Suppressor macrophage treated with lipopolysaccharide for 4 hours (primary cell): ENCODE measurements at regions not wholly inside any gene's neighbourhood (a gene's known extent, or its start where the extent isn't known, plus 50 kb on each side); places are given as distances from the start of the nearest gene placed in this dataset.
"Not testable (repeated sequence)": the region's sequence is repeated elsewhere in the genome, so short reads cannot be mapped to it uniquely, and the experiment has no call there.

Experiments used
- DNase-seq: peaks from one replicate; pipeline ENCODE4 v3.0.0-alpha.2; 2020

DNA sequence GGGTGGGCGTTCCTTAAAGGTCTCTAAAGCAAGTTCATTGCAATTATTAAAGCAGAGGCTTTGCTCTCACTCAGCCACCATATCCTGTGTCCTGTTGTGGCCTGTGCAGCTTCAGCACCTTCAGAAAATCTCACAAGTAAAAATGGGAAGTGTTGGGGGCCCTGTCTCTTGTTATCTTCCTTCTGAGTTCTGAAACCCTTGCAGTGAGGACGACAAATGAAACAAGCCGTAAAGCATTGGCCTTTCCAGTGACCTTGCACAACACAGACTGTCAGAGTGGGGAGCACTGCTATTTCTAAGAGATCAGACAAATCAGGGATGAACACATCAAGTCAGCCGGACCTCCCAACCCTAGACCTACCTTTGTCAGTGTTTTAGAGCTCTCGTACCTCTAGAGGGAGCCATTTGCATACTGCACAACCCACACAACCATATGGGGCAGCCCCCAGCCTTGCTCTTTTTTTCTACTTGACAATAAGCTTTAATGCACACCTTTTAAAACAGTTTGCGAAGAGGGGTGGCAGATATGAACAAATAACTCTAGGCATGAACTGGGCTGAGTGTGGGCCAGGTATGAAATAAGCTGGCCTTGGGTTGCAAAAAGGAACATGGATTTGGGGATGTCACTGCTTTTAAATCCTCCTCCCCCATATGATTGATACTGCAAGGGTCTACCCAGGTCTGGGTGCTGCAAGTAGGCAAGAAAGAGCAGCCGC, 89.8 kb downstream of the KATNIP start:
- DNase-seq = peak; percentile 46

DNA sequence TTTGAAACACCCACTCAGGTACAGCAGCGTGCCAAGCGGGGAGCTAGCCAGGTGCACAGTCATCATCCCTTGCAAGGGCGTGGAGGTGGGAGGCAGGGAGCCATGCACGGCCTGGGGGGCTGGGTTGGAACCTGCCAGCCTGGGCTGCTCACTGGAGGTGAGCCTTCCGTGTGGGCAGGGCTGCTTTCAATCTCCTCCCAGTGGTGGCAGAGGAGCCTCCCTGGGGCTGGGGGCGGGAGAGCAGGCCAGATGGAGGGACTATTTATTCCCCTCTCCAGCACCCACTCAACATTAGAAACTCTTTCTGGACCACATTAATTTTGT, 90.3 kb downstream of the KATNIP start:
- no peak for DNase-seq

DNA sequence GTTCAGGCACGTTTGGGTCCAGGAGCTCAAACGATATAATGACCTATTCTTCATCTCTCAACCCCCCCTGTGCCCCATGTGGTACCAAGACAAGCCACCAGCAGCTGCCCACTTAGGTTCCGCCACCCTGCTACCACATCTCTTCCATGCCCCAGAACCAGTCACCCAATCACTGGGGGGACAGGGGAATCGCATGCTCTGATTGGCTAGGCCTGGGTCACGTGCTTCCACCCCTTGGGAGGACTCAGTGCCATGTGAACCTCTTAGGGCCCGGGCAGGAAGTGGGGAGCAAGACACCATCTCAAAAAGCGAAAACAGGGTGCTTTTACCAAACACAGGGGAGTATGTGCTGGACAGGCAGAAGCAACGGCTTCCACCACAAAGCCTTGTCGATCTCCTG, 91.3 kb downstream of the KATNIP start:
- DNase-seq = no peak

DNA sequence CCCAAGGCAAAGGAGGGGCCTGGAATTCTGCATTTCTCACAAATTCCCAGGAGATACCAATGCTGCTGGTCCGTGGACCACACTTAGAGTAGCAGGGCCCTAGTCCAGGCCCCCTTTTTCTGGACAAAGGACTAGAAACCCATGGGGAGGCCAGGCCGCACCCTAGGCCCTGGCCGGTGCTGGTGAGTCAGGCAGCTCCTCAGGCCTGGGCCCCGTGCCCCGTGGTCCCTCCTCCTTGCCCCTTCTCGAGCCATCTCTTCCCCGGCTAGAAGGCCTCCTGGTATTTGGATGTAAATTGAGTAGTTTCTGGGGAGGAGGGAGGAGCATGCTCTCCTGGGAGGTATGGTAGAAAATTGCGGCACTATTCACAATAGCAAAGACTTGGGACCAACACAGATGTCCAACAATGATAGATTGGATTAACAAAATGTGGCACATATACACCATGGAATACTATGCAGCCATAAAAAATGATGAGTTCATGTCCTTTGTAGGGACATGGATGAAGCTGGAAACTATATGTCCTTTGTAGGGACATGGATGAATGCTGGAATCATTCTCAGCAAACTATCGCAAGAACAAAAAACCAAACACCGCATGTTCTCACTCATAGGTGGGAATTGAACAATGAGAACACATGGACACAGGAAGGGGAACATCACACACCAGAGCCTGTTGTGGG, 91.9 kb downstream of the KATNIP start:
- not testable (repeated sequence) for DNase-seq

DNA sequence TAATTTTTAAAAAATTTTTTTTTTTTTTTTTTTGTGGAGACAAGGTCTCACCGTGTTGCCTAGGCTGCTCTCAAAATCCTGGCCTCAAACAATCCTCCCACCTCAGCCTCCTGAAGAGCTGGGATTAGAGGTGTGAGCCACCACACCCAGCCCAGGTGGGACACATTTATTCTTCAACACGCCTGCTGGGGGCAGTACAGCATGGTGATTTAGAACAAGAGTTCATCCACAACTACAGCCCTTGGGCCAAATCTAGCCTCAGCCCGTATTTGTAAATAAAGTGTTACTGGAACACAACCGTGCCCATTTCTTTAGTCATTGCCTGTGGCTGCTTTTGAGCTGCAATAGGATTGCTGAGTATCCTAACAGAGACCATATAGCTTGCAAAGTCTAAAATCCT, 92.8 kb downstream of the KATNIP start:
- DNase-seq = no peak

DNA sequence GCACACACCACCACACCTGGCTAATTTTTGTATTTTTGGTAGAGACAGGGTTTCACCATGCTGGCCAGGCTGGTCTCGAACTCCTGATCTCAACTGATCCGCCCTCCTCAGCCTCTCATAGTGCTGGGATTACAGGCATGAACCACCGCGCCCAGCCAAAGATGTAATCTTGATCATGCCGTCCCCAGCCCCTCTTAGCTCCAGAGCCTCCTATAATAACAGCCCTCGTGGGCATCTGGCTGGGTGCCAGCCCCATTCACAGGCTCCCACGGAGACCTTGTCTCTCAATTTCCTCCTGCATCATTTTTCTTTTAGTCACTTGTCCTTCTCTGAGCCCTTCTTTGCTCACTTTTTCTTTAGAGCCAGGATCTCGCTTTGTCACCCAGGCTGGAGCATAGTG, 94.2 kb downstream of the KATNIP start:
- DNase-seq = no peak

DNA sequence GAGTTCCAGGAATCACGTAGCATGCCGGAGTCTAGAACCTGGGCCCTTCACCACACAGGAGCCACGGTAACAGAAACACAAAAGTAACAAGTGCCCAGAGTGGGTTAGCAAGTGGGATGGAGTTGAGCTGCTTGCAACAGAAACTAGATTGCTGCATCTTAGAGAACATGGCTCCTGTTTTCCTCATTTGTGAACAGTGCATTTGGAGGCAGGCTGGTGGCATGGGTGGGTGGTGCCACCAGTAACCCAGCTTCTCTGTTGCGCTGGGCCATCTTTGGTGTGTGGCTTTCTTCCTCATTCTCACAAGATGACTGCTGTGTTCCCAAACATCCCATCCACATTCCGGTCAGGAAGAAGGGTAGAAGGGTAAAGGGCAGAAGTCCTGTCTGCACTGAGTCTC, 95.5 kb downstream of the KATNIP start:
- no peak for DNase-seq

DNA sequence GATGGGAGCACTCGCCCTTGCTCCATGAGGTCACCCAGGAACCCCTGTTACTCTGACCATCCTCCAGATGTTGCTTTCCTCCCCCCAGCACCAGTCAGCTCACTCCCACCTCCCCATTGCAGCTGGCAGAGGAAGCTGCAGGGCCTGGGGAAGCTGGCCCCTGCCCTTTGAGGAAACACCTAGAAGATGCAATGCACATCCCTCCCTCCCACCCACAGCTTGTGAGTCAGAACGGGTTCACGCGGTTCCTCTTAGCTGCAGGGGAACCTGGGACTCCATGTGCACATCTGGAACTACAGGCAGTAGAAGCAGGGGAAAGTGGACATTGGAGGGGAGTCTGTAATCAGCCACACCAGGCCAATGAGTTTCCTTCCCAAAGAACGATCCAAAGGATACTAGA, 96.9 kb downstream of the KATNIP start:
- peak; percentile 37 for DNase-seq

DNA sequence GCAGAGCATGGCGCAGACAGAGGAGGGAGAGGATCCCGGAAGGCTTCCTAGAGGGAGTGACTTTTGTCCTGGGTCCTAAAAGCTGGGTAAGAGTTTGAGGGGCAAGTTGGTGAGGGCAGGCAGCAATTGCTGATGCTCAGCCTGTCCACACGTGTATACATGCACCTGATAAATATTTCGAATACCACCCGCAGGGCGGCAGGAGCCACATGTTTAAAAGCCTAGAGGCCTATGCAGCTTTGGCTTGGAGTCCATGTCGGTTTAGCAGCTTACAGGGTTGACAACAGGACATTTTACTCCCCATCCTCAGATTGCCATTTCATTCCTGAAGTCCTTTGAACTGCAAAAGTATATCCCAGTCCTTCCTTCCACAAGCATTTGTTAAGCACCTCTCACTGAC, 99.1 kb downstream of the KATNIP start:
- DNase-seq = no peak

DNA sequence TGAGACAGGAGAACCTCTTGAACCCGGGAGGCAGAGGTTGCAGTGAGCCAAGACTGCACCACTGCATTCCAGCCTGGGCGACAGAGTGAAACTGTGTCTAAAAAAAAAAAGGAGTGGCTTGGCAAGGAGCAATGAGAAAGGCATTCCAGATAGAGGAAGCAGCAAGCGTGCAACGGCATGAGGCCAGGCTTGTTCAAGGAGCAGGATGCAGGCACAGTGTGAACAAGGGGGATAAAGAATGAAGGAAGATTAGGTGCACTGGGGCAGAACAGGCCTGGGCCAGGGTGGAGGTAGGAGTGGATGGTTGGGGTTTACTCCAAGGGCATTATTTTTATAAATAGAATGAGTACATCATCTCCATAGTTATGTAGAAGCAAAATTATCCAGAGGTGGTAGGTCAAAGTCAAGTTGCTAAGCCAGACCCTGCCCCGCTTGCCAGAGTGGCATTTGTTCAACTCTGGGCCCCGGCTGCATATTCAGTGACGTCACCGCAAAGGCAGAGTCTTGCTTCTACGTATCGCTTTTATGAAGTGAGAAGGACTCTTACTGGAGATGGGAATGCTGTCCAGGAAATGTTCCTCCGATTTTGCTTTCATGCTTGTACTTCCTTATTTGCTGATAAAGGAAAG, 100.2 kb downstream of the KATNIP start:
- DNase-seq = no peak

DNA sequence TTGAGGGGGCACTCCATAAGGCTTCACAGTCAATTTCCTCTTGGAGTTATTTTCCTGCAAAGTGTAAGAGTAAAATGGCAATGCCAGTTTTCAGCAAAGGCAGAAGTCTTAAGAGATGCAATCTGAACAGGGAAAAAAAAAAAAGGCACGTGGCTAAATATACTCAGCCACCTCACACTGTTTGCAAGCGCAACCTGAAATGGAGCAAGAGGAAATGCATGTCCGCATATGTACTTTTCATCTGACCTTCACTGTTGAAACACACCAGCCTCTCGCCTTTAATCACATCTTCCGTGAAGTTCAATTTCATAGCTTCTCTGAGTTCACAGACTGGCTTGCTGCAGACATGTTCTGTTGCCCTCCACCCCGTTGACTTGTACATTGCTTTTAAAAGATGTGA, 101.4 kb downstream of the KATNIP start:
- DNase-seq = no peak

DNA sequence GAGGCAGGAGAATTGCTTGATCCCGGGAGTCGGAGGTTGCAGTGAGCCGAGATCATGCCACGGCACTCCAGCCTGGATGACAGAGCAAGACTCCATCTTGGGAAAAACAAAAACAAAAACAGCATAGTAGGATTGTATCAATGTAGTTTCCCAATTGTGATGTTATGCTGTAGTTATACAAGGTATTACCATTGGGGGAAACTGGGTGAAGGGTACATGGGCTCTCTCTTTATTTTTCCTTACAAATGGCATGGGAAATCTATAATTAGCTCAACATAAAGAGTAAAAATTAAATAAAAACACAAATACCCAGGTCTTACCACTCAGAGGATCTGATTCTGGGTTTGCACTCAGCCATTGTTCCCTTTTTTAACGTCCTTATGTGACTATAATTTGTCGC, 107.9 kb downstream of the KATNIP start:
- no peak for DNase-seq

DNA sequence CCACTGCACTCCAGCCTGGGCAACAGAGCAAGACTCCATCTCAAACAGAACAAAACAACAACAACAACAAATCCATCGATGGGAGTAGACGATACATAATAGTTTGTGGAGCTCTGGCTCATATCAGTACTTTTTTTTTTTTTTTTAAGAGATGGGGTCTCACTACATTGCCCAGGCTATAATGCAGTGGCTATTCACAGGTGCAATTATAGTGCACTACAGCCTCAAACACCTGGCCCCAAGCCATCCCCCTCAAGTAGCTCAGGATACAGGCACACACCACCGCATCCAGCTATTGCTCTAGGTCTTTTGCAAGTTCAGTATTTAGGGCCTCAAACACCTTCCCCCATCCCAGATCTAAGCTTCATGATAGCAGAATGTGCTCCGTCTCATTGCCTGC, 110.6 kb downstream of the KATNIP start:
- DNase-seq = no peak

DNA sequence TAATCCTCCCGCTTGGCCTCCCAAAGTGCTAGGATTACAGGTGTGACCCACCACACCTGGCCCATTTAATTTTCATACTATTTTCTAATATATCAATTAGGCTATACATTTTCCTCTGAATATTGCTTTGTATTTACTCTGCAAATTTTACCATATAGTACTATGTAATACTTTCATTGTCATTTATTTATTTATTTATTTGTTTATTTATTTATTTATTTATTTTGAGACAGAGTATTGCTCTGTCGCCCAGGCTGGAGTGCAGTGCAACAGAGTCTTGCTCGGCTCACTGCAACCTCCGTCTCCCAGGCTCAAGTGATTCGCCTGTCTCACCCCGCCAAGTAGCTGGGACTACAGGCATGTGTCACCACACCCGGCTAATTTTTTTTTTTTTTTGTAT, 113.3 kb downstream of the KATNIP start:
- DNase-seq = not testable (repeated sequence)

DNA sequence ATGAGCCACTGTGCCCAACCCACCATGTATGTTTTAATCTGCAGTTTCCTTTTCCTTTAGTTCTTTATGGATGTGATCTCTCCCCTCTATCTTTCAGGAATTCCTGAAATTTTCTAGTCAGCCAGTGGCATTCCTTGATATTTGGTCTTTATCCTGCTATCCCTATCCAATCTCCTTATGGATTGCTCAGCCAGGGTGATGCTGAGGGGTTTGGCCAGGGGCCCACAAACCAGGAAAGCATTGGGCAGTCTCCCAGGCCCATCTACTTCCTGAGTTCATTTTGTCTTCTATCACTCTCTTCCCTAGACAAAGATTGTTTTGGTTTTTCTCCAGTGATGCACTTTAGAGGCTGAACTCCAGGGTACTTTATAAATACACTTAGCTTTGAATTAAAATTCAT, 115.9 kb downstream of the KATNIP start:
- DNase-seq = no peak

DNA sequence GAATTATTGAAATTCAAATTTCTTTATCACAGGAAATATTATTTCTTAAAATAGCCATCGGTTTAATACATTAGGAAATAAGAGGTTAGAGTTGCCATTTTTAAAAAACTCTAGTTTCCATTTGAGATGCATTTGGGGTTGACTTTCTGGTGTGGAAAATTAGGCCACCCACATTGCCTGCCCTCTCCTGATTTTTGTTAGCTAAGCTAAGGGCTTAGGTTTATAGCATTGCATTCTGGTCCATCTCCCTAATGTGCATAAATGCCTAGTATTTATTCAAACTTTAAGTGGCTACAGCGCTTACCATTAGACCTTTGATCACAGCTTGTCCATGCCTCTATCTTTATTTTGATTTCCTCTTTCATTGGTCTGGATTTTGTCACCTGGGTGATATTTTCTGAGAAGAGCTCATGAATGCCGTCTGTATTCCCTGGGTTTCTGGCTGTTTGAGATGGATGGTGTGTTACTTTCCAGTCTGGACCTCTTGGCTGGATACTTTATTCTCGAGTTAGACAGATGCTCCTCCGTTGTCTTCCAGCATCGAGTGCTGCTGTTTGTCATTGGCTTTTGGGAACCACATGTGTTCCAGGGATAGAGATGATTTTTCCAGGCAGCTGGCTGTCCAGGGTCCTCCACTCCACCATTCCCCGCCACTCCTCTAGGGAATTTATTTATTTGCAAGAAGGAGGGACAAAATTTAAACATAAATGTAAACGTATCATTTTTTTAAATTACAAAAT, 120.3 kb downstream of the KATNIP start:
- DNase-seq = no peak

DNA sequence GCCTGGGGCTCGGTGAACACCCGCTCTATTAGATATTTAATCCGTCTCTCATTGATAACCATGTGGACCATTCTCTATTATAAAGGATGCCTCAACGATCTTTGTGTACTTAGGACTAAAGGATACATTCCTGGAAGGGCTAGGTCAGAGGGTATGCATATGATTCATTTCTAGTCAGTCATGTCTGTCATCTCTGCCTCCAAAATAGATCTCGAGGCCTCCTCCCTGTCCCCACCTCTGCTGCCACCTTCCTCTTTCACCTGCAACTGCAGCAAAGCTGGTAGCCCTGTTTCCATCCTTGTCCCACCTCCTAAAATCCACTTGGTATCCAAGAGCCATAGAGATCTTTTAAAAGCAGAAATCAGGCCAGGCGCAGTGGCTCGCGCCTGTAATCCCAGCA, 121.5 kb downstream of the KATNIP start:
- no peak for DNase-seq

DNA sequence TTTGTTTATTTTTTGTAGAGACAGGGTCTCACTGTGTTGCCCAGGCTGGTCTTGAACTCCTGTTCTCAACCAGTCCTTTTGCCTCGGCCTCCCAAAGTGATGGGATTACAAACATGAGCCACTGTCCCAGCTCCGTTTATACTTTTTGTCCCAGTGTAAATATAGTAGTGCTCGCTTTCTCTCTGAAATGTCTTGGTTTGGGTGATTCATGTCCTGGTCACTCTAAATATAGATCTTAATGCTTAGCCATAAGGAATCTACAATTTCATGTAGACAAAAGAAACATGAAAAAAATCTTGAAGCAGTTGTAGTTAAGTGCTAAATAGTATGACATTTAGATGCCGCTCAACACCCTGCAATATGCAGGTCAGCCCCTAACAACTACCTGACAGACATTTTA, 126.9 kb downstream of the KATNIP start:
- no peak for DNase-seq

DNA sequence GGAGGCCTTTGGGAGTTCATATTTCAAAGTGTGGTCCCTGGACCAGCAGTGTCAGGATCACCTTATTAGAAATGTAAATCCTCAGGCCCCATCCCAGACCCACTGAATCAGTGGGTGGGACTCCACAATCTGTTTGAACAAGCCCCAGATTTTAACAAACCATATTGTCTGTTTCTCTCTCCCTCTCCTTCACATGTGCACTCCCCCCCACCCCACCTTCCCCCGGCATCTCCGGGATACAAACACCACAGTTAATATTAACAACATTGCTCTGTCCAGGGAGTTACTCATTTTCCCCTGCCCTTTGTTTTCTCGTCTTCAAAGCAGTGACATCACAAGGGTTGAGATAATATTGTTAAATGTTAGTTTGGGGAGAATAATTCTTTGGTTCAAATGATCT, 127.3 kb downstream of the KATNIP start:
- no peak for DNase-seq

DNA sequence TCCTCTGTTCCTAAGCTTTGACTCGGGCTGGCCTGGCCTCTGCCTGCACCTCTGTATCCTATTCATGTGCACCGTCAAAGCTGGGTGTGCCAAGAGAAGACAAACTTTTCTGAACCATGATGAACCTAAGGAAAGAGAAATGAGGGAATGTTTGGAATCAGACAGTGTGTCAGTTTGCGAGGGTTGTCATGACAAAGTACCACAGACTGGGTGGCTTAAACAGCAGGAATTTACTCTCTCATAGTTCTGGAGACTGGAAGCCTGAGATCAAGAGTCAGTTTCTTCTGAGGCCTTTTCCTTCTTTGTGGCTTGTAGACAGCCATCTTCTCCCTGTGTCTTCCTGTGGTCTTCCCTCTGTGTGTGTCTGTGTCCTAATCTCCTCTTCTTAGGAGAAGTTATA, 129.0 kb downstream of the KATNIP start:
- DNase-seq = no peak

DNA sequence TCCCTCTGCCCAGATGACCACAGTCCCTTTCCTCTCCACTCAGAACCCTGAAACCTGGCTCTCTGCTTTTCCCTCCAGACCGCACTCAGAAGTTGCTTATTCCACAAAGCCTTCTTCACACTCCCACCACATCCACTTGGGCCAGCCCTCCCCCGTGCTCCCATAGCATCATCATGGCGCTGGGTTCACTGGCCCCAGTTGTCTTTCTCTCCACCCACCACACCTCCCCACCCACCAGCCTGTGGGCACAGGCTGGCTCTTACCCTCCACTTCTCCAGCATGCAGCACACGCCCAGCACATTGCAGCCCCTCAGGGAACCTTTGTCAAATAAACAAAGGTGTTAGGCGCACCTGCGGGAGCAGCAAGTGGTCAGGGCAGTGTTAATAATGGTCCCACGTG, 130.0 kb downstream of the KATNIP start:
- no peak for DNase-seq

DNA sequence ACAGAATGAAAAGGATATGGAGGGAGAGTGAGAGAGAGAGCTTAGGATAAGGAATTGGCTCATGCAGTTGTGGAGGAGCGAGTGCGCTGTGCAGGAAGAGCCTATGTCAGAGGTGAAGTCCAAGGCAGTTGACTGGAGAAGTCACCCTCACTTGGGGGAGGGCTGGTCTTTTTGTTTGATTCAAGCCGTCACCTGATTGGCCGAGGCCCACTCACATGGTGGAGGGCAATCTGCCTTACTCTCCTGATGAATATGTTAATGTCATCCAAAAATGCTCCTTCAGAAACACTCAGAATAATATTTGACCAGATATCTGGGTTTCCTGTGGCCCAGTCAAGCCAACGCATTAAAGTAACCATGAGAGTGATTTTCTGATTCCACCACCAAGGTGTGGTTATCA, 131.7 kb downstream of the KATNIP start:
- no peak for DNase-seq

DNA sequence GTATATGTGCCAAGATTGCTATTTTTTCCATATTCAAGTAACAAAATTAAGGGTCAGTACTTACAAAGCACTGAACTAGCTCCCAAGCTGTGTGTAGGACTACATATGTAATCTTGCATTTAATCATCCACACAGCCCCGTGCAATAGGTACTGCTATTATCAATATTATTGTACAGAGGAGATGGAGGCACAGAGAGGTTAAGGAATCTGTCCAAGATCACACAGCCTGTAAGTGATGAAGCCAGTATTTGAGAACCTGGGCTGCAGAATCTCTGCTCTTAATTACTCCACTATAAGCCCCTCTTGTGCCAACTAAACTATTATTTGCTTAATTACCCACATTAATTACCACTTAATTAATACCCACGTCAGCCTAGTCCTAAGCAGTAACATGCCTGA, 134.1 kb downstream of the KATNIP start:
- DNase-seq = no peak

DNA sequence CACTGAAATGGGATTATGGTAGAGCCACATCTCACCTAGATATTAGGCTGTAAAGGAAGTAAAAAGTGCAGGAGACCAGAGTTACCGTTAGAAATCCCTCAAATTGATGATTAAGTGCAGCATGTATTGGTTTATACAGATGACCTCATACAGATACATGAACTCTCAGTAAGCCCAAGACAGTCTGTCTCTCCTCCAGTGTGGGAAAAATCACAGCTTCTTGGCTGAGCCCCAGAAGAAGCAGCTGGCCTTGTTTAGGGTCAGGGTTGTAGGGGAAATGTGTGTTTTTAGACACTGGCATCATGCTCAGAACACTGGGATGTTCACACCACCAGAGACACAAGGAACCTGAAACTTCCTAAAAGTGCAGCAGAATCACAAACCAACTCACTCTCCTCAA, 135.9 kb downstream of the KATNIP start:
- no peak for DNase-seq
